GM23338 (cell line): ENCODE measurements at regions not wholly inside any gene's neighbourhood (a gene's known extent, or its start where the extent isn't known, plus 50 kb on each side); places are given as distances from the start of the nearest gene placed in this dataset.

Source experiments
- ATAC-seq: fragments of 200-7000 bp; cut with Tn5 transposase; 3 replicates; pipeline ENCODE4 v1.9.1; 2020
- DNase-seq: peaks from one replicate; pipeline ENCODE4 v3.0.0-alpha.2; 2015; ENCODE audit warnings: low spot score
- H2AFZ ChIP-seq: fragments of 200-600 bp; sonication (generic); 2 replicates; pipeline ENCODE4 v1.8.0; 2016; ENCODE audit warnings: antibody characterized with exemption, mild to moderate bottlenecking, moderate library complexity
- H3F3A ChIP-seq: fragments of 200-600 bp; sonication (generic); replicated peaks from 2 replicates; pipeline ENCODE4 v1.8.0; 2017; ENCODE audit warnings: antibody characterized with exemption, mixed run types, low read depth
- H3K27ac ChIP-seq: fragments of 200-600 bp; sonication (generic); 2 replicates; pipeline ENCODE4 v1.6.1; 2016; ENCODE audit warnings: low read depth
- H3K27me3 ChIP-seq: fragments of 200-600 bp; sonication (generic); 2 replicates; pipeline ENCODE4 v1.8.0; 2016; ENCODE audit warnings: mild to moderate bottlenecking, mixed run types, moderate library complexity; ENCODE audit not compliant: insufficient read depth
- H3K36me3 ChIP-seq: fragments of 200-600 bp; sonication (generic); 2 replicates; pipeline ENCODE4 v1.8.0; 2016; ENCODE audit warnings: mild to moderate bottlenecking; ENCODE audit not compliant: insufficient read depth
- H3K4me1 ChIP-seq: fragments of 200-600 bp; sonication (generic); 2 replicates; pipeline ENCODE4 v1.8.0; 2016; ENCODE audit warnings: mild to moderate bottlenecking, moderate library complexity; ENCODE audit not compliant: insufficient read depth
- H3K4me2 ChIP-seq: fragments of 200-600 bp; sonication (generic); 2 replicates; pipeline ENCODE4 v1.7.1; 2017; ENCODE audit warnings: mixed run types
- H3K4me3 ChIP-seq: fragments of 200-600 bp; sonication (generic); 2 replicates; pipeline ENCODE4 v1.6.1; 2016; ENCODE audit warnings: mixed run types
- H3K79me2 ChIP-seq: fragments of 200-600 bp; sonication (generic); replicated peaks from 2 replicates; pipeline ENCODE4 v1.8.0; 2017; ENCODE audit warnings: mild to moderate bottlenecking; ENCODE audit not compliant: insufficient read depth
- H3K9me2 ChIP-seq: fragments of 200-600 bp; sonication (generic); 2 replicates; pipeline ENCODE4 v1.8.0; 2017; ENCODE audit not compliant: insufficient read depth
- H4K20me1 ChIP-seq: fragments of 200-600 bp; sonication (generic); replicated peaks from 2 replicates; pipeline ENCODE4 v1.8.0; 2017; ENCODE audit warnings: mild to moderate bottlenecking; ENCODE audit not compliant: insufficient read depth
- H3K27ac Mint-ChIP-seq: 2 replicates; pipeline ENCODE4 v1.8.0; 2020; ENCODE audit warnings: inconsistent platforms, mild to moderate bottlenecking, moderate library complexity, mixed read lengths
- H3K27me3 Mint-ChIP-seq: 3 replicates; pipeline ENCODE4 v1.8.0; 2022; ENCODE audit warnings: low read depth, mild to moderate bottlenecking, moderate library complexity, mixed read lengths, inconsistent platforms; ENCODE audit not compliant: insufficient read depth, poor library complexity
- H3K36me3 Mint-ChIP-seq: 3 replicates; pipeline ENCODE4 v1.8.0; 2021; ENCODE audit warnings: low read depth, mild to moderate bottlenecking, inconsistent platforms, moderate library complexity, mixed read lengths
- H3K4me1 Mint-ChIP-seq: 3 replicates; pipeline ENCODE4 v1.8.0; 2020; ENCODE audit warnings: mild to moderate bottlenecking, inconsistent platforms, mixed read lengths
- H3K4me3 Mint-ChIP-seq: 3 replicates; pipeline ENCODE4 v1.8.0; 2021; ENCODE audit warnings: moderate library complexity, mild to moderate bottlenecking, inconsistent platforms, mixed read lengths
- H3K9me3 Mint-ChIP-seq: 3 replicates; pipeline ENCODE4 v1.8.0; 2020; ENCODE audit warnings: moderate library complexity, mild to moderate bottlenecking, inconsistent platforms, mixed read lengths
- CTCF ChIP-seq, 2 experiments: fragments of 200-600 bp in 1 of 2; sonication (generic) in 1 of 2; conservative IDR thresholded peaks; 2 replicates each; pipeline versions ENCODE4 v1.5.1 to v1.6.1; 2016 to 2017; ENCODE audit warnings: antibody characterized with exemption in 2 of 2, low read depth in 2 of 2, mild to moderate bottlenecking in 2 of 2, moderate library complexity in 1 of 2
- EZH2 ChIP-seq: fragments of 200-600 bp; sonication (generic); IDR thresholded peaks from one replicate; pipeline ENCODE4 v1.8.0; 2017; ENCODE audit warnings: antibody characterized with exemption, mild to moderate bottlenecking, low read depth; ENCODE audit not compliant: unreplicated experiment
- JUNB ChIP-seq: IDR thresholded peaks from one replicate; pipeline ENCODE4 v1.6.1; 2016; ENCODE audit warnings: antibody characterized with exemption; ENCODE audit not compliant: unreplicated experiment
- POLR2AphosphoS5 ChIP-seq: IDR thresholded peaks from 2 replicates; pipeline ENCODE4 v1.6.1; 2016; ENCODE audit warnings: antibody characterized with exemption, low read depth
- REST ChIP-seq: IDR thresholded peaks from one replicate; pipeline ENCODE4 v1.6.1; 2018; ENCODE audit warnings: antibody characterized with exemption; ENCODE audit not compliant: unreplicated experiment
- STAT1 ChIP-seq: IDR thresholded peaks from one replicate; pipeline ENCODE4 v1.6.1; 2016; ENCODE audit warnings: antibody characterized with exemption; ENCODE audit not compliant: unreplicated experiment
- ZNF331 ChIP-seq: fragments of 250-450 bp; sonication (Bioruptor Pico); IDR thresholded peaks from 2 replicates; pipeline ENCODE4 v1.5.0; 2020; ENCODE audit warnings: low read depth, mild to moderate bottlenecking, moderate library complexity
- ZNF462 ChIP-seq: fragments of 250-450 bp; sonication (Bioruptor Pico); IDR thresholded peaks from 2 replicates; pipeline ENCODE4 v1.5.0; 2020; ENCODE audit warnings: mild to moderate bottlenecking, moderate library complexity

GRCh38 chr2:173763641-173764040 is 201.5 kb downstream of the SP3 start:
- H3K27me3 ChIP-seq: no peaks in the 10 kb centered on the region
- H3K36me3 Mint-ChIP-seq: no peaks in the 10 kb centered on the region
- ATAC-seq (no peak), DNase-seq (no peak)
- H3K9me3 Mint-ChIP-seq: no peaks in the 10 kb centered on the region
- no peak for TF ChIP-seq EZH2
- no peak for TF ChIP-seq STAT1
- no peak for TF ChIP-seq ZNF331
- no peak for TF ChIP-seq POLR2AphosphoS5
- TF ChIP-seq REST: no peak
- no peak for TF ChIP-seq CTCF (conservative IDR thresholded peaks at IDR 0.05; ENCODE audit: low read depth in 2 of 2)
- TF ChIP-seq JUNB: no peak
- peaks cover 40% of the 10 kb centered on the region for H3K4me1 ChIP-seq
- H4K20me1 ChIP-seq: no peaks in the 10 kb centered on the region
- H3K4me1 Mint-ChIP-seq: peaks cover 38% of the 10 kb centered on the region
- no peak overlapping the region for H3K27ac Mint-ChIP-seq
- no peak overlapping the region for H3K4me3 ChIP-seq
- no peak overlapping the region for H3K4me3 Mint-ChIP-seq
- H3K27me3 Mint-ChIP-seq: peaks cover 2% of the 10 kb centered on the region
- no peak overlapping the region for H3K4me2 ChIP-seq
- H3K9me2 ChIP-seq: no peaks in the 10 kb centered on the region; the same call in 1 of the 2 replicates
- no peaks in the 10 kb centered on the region for H3K36me3 ChIP-seq
- no peaks in the 10 kb centered on the region for H3F3A ChIP-seq
- no peak overlapping the region for H2AFZ ChIP-seq
- no peaks in the 10 kb centered on the region for H3K79me2 ChIP-seq
- H3K27ac ChIP-seq: no peak overlapping the region

- Histone ChIP-seq H3K4me3 (no peak overlapping the region), H3K4me2 (no peak overlapping the region), H3F3A (no peaks in the 10 kb centered on the region), H3K4me1 (peaks cover 36% of the 10 kb centered on the region), H3K27ac (no peak overlapping the region), H2AFZ (no peak overlapping the region), H3K27me3 (no peaks in the 10 kb centered on the region), H3K36me3 (no peaks in the 10 kb centered on the region), H3K9me2 (no peaks in the 10 kb centered on the region; the same call in 1 of the 2 replicates), H4K20me1 (no peaks in the 10 kb centered on the region), H3K79me2 (no peaks in the 10 kb centered on the region)
- Mint-ChIP-seq H3K9me3 (no peaks in the 10 kb centered on the region), H3K4me1 (peaks cover 35% of the 10 kb centered on the region), H3K36me3 (no peaks in the 10 kb centered on the region), H3K4me3 (no peak overlapping the region), H3K27me3 (peaks cover 2% of the 10 kb centered on the region), H3K27ac (no peak overlapping the region)
- TF ChIP-seq STAT1 (no peak), ZNF462 (no peak)
- DNase-seq (no peak), ATAC-seq (no peak)
Observed at GRCh38 chr2:173764094-173764493, 201.1 kb downstream of the SP3 start.
